ENCODE measurements at regions not wholly inside any gene's neighbourhood (a gene's known extent, or its start where the extent isn't known, plus 50 kb on each side); places are given as distances from the start of the nearest gene placed in this dataset.
"Not testable (repeated sequence)": the region's sequence is repeated elsewhere in the genome, so short reads cannot be mapped to it uniquely, and the experiment has no call there.

GRCh38 chr6:103113416-103113815 lies 1719.9 kb downstream of the GRIK2 start:
- no peak for DNase-seq

- no peak for DNase-seq
Observed at GRCh38 chr6:103107985-103108384, 1714.5 kb downstream of the GRIK2 start.

GRCh38 chr6:103105686-103106085 lies 1712.2 kb downstream of the GRIK2 start:
- DNase-seq: no peak

- DNase-seq: no peak
Observed at GRCh38 chr6:103101267-103101666, 1707.8 kb downstream of the GRIK2 start.

GRCh38 chr6:103092414-103092813 lies 1698.9 kb downstream of the GRIK2 start:
- DNase-seq: not testable (repeated sequence)

DNA sequence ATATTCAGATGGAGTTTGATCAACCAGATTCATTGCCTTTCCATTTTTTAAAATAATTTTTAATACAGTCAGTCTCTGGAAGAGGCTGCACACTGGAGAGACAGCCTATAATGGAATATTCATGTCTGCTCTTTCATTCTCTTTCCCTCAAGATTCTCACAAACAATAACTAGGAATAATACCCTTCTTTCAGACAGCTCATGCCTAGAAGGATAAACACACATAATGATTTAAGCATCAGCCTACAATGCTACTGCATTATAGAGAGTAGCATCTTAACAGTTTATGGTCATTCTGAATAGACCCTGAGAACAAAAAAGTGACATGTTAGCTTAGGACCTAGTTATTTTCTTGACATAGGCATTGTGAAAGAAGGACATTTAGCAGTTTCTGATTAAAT lies 1692.3 kb downstream of the GRIK2 start:
- DNase-seq: no peak

GRCh38 chr6:103081876-103082630 lies 1688.5 kb downstream of the GRIK2 start:
- DNase-seq: no peak

DNA sequence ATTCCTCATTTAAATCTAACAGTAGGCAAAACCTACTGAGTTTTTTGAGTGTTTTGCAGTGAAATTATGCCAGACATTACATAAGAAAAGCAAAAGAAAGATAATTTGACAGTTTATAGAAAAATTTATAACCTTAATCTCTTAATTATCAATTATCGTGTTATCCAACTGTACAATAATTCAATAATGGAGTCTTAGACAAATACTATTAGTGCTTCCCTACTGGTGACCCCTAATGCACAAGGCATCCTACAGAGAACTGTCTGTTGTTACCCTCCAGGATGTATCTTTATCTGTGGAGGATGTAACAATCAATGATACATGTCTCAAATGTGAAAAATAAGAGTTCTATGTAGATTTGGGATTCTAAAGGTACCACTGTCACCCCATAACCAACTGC lies 1687.6 kb downstream of the GRIK2 start:
- no peak for DNase-seq

GRCh38 chr6:103080497-103080896 lies 1687.0 kb downstream of the GRIK2 start:
- DNase-seq: no peak

DNA sequence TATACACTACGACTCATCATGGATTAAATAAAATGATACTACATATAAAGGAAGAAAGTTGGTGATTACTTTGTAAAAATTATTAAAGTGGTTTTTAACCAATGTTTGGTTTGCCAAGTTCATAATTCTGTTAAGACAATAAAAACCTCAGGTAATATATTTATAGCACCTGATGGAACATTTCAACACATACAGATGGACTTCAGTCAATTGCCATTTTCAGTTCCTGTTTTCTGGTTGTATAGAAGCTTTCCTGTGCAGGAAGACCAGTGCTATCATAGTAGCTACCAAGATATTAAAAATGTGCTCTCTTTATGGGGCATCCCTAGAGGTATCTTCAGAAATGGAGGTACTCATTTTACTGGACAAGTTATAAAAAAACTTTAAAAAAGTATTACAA lies 1686.4 kb downstream of the GRIK2 start:
- no peak for DNase-seq

DNA sequence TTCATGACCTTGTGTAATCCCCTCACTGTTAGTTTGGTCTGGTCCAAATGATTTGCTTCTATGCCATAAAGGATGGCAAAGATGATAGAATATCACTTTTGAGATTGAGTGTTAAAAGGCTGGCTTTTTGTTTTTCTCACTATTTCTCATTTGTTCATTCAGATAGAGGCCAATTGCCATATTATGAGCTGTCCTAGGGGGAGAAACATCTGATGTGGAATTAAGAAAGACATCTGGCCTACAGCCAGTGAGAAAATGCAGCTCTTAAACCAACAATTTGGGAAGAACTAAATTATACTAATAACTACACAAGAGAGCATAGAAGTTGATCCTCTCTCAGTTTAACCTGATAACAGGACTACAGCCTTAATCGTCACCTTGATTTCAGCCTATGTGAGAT lies 1668.6 kb downstream of the GRIK2 start:
- no peak for DNase-seq

GRCh38 chr6:103047567-103047966 lies 1654.1 kb downstream of the GRIK2 start:
- no peak for DNase-seq

GRCh38 chr6:103042336-103042735 lies 1648.8 kb downstream of the GRIK2 start:
- DNase-seq: no peak

- no peak for DNase-seq
Observed at GRCh38 chr6:103036846-103037245, 1643.3 kb downstream of the GRIK2 start.

DNA sequence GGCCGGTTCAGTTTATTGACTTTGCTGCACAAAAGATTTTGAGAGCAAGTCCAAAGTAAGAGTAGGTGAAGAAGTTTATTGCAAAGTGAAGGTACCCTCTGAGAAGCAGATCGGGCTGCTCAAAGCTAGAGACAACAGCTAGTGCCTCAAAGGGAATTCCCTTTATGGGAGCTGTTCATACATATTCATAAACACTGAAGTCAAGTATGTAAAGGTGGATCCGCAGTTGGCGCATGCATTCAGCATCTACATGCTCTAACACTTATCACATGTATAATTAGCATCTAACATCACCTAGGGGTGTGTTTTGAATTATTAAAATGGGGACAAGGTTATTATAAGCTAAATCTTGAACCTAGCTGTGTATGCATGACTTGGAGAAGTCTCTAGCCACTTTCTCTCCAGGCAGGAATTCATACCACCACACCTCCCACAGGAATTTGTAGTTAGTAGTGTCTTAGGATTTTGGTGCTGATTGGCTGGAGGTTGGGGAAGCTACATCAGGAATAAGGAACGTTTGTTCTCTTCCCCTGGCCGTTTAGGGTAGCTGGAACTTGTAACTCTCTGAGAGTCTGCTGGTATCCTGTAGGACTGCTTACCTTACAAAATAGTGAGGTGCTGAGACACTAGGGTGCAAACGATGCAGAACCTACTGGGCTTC lies 1633.9 kb downstream of the GRIK2 start:
- no peak for DNase-seq

- DNase-seq: no peak
Observed at GRCh38 chr6:103018426-103018825, 1624.9 kb downstream of the GRIK2 start.

DNA sequence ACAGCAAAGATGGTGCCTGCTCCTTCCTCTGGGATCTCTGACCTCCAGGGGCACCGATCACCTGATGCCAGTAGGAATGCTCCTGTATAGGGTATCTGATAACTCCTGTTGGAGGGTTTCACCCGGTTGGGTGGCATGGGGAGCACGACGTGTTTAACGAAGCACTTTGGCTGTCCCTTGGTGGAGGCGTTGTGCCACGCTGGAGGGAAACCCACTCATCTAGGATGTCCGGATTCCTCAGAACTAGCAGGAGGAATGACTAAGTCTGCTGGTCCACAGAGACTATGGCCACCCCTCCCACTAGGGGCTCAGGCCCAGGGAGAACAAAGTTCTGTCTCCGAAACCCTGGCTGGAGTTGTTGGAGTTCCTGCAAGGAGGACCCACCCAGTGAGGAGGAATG lies 1624.4 kb downstream of the GRIK2 start:
- DNase-seq: no peak

- DNase-seq: no peak
Observed at GRCh38 chr6:103011605-103012004, 1618.1 kb downstream of the GRIK2 start.

DNA sequence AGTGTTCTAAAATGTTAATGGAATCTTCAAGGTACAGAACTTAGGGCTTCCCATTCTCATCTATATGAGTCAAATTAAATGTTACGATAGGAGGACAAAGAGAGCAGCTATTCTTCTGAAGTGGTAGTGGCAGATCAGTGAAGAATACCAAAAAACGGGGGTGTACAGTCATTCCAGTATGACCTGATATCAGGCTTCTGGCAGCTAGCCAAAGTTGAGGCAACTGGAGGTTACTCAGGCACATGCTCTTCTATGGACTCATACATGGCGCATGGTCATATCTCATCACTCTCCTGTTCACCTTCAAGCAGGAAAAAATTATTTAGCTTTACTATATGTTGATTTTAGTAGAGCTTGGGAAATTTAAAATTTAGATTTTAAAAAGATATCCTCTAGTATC lies 1608.8 kb downstream of the GRIK2 start:
- DNase-seq: no peak

GRCh38 chr6:103001724-103002123 lies 1608.2 kb downstream of the GRIK2 start:
- DNase-seq: no peak

GRCh38 chr6:103000688-103001087 lies 1607.2 kb downstream of the GRIK2 start:
- DNase-seq: no peak

GRCh38 chr6:102995491-102995890 lies 1602.0 kb downstream of the GRIK2 start:
- no peak for DNase-seq

DNA sequence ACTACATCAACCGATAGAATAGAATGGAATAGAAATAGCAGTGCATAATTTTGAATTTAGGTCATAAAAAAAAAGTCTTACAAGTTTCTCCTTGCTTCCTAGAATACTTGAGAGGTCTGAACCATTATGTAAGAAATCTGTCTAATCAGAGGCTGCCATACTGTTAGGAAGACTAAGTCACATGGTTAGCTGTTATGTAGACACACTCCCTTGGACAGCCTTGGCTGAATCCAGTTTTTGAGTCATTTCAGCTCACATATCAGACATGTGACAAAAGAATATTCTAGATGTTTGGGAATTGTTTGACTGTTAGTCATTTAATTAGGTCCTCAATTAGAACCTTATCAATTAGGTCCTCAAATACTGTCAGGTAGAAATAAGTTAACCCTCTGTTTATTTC lies 1601.4 kb downstream of the GRIK2 start:
- no peak for DNase-seq

GRCh38 chr6:102986086-102986485 lies 1592.6 kb downstream of the GRIK2 start:
- DNase-seq: no peak

DNA sequence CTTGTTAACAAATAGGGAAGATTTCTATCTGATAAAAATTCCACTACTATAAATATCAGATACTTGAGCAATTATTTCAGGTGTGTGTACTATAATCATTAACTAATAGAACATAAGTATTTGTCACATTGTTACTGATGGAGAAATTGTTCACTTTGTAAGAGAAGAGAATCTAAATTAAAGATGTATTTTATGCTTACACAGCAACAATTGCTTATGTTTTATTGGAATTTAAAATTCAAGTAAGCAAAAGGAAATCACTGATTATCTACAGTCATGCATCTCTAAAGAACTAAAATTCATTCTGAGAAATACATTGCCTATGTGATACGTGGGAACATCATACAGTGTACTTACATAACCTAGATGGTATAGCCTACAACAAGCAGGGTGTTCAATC lies 1590.8 kb downstream of the GRIK2 start:
- DNase-seq: no peak

Measured in amniotic stem cell (primary cell).